Transverse colon (tissue), 4 donors: ENCODE measurements at regions not wholly inside any gene's neighbourhood (a gene's known extent, or its start where the extent isn't known, plus 50 kb on each side); places are given as distances from the start of the nearest gene placed in this dataset.
"Not testable (repeated sequence)": the region's sequence is repeated elsewhere in the genome, so short reads cannot be mapped to it uniquely, and the experiment has no call there.

Source experiments
- DNase-seq: peaks from one replicate; pipeline ENCODE4 v3.0.0-alpha.2; 2019
- H3K27ac ChIP-seq, 4 donors: fragments of 200-600 bp; sonication (generic); 2 replicates each; pipeline ENCODE4 v1.5.1; 2016 to 2018; ENCODE audit warnings: inconsistent platforms in 4 of 4
- H3K27me3 ChIP-seq: fragments of 200-600 bp; sonication (generic); 2 replicates; pipeline ENCODE4 v1.5.1; 2017; ENCODE audit warnings: inconsistent platforms
- H3K36me3 ChIP-seq, 4 donors: fragments of 200-600 bp; sonication (generic); 2 replicates each; pipeline ENCODE4 v1.5.1; 2017 to 2019; ENCODE audit warnings: inconsistent platforms in 4 of 4
- H3K4me1 ChIP-seq, 4 donors: fragments of 200-600 bp; sonication (generic); 2 replicates each; pipeline ENCODE4 v1.5.1; 2017 to 2020; ENCODE audit warnings: inconsistent platforms in 4 of 4
- H3K4me3 ChIP-seq, 4 donors: fragments of 200-600 bp; sonication (generic); 1 replicate in 1 of 4; 2 replicates in 3 of 4; pipeline versions ENCODE4 v1.5.1 to v1.6.1; 2017 to 2019; ENCODE audit warnings: inconsistent platforms in 4 of 4
- H3K9me3 ChIP-seq, 2 donors: fragments of 200-600 bp; sonication (generic); 2 replicates each; pipeline ENCODE4 v1.5.1; 2017 to 2019; ENCODE audit warnings: inconsistent platforms in 2 of 2
- EP300 ChIP-seq: sonication (generic); formaldehyde crosslinking; IDR thresholded peaks from one replicate; pipeline ENCODE4 v1.6.1; 2017; ENCODE audit warnings: antibody characterized with exemption, low read depth
- POLR2A ChIP-seq: fragments of 450-650 bp; IDR thresholded peaks from one replicate; pipeline ENCODE4 v1.6.1; 2016; ENCODE audit warnings: antibody characterized with exemption, mild to moderate bottlenecking, moderate library complexity
- POLR2AphosphoS5 ChIP-seq, 3 donors: sonication (generic); formaldehyde crosslinking; IDR thresholded peaks; one replicate each; pipeline ENCODE4 v1.6.1; 2016; ENCODE audit warnings: antibody characterized with exemption in 3 of 3
- WGBS, 2 donors: methylation state at CpG; one replicate each; pipeline ENCODE4 v1.1.5; 2018; ENCODE audit warnings: low coverage in 1 of 2; 5-methylcytosine and 5-hydroxymethylcytosine counted together
- in situ Hi-C, 4 donors: fragments of 200-750 bp; cut with MboI; loops; one replicate each; pipeline versions ENCODE4 v1.15.0 to v1.15.1; 2017; ENCODE audit warnings: low sequenced_read_pairs in 3 of 4, low pct_ligation_motif_present in 1 of 4, low pct_unique_long_range_greater_than_20kb in 1 of 4
- intact Hi-C: fragments of 100-400 bp; cut with DNase I; formaldehyde crosslinking; loops from one replicate; pipeline ENCODE4 v1.15.1; 2023; ENCODE audit warnings: low total_unique reads
- TF ChIP-seq, protein P1 (sequence below), 5 experiments: fragments of 200-600 bp in 3 of 5; fragments of 450-650 bp in 2 of 5; sonication (generic) in 3 of 5; IDR thresholded peaks; 1 replicate in 2 of 5; 2 replicates in 3 of 5; pipeline ENCODE4 v1.5.1; 2016 to 2017; ENCODE audit warnings: antibody characterized with exemption in 5 of 5, inconsistent platforms in 3 of 5, mild to moderate bottlenecking in 2 of 5, moderate library complexity in 1 of 5

- no peak overlapping the region for H3K4me3 ChIP-seq
- peaks cover 0 to 10% (median 0%) of the 10 kb centered on the region in 4 donors for H3K4me1 ChIP-seq
- intact Hi-C loops (no loop called here), in situ Hi-C loops (no loop called here)
- H3K27ac ChIP-seq = no peak overlapping the region
- H3K36me3 ChIP-seq = no peaks in the 10 kb centered on the region
- no peak for DNase-seq
- no peaks in the 10 kb centered on the region for H3K27me3 ChIP-seq
- no peaks in the 10 kb centered on the region for H3K9me3 ChIP-seq
- TF ChIP-seq POLR2AphosphoS5 (IDR thresholded peaks at IDR 0.05) (no peak), EP300 (no peak), POLR2A (no peak)
- TF ChIP-seq, protein P1, sequence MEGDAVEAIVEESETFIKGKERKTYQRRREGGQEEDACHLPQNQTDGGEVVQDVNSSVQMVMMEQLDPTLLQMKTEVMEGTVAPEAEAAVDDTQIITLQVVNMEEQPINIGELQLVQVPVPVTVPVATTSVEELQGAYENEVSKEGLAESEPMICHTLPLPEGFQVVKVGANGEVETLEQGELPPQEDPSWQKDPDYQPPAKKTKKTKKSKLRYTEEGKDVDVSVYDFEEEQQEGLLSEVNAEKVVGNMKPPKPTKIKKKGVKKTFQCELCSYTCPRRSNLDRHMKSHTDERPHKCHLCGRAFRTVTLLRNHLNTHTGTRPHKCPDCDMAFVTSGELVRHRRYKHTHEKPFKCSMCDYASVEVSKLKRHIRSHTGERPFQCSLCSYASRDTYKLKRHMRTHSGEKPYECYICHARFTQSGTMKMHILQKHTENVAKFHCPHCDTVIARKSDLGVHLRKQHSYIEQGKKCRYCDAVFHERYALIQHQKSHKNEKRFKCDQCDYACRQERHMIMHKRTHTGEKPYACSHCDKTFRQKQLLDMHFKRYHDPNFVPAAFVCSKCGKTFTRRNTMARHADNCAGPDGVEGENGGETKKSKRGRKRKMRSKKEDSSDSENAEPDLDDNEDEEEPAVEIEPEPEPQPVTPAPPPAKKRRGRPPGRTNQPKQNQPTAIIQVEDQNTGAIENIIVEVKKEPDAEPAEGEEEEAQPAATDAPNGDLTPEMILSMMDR (IDR thresholded peaks at IDR 0.05) = no peak
Observed at GRCh38 chr12:92412856-92413255, 267.2 kb upstream of the BTG1 start.

GRCh38 chr12:92411687-92412086 lies 266.0 kb upstream of the BTG1 start:
- H3K27me3 ChIP-seq = no peaks in the 10 kb centered on the region
- no peaks in the 10 kb centered on the region for H3K36me3 ChIP-seq
- DNase-seq = no peak
- no peak overlapping the region for H3K4me3 ChIP-seq
- 60 to 82% methylated on average over 2 of the region's 2 CpGs for WGBS, 2 donors
- TF ChIP-seq EP300 = no peak
- no peak for TF ChIP-seq POLR2AphosphoS5 (IDR thresholded peaks at IDR 0.05)
- no peak for TF ChIP-seq POLR2A
- TF ChIP-seq, protein P1 (IDR thresholded peaks at IDR 0.05) = no peak
- intact Hi-C loops (no loop called here), in situ Hi-C loops (no loop called here)
- no peak overlapping the region for H3K27ac ChIP-seq
- H3K9me3 ChIP-seq = no peaks in the 10 kb centered on the region
- peaks cover 0 to 10% (median 0%) of the 10 kb centered on the region in 4 donors for H3K4me1 ChIP-seq

GRCh38 chr12:92408072-92408900 lies 262.6 kb upstream of the BTG1 start:
- Histone ChIP-seq H3K4me1 (peaks cover 0 to 4% (median under 1%) of the 10 kb centered on the region in 4 donors), H3K36me3 (no peaks in the 10 kb centered on the region), H3K9me3 (no peaks in the 10 kb centered on the region), H3K4me3 (no peak overlapping the region), H3K27ac (no peak overlapping the region), H3K27me3 (no peaks in the 10 kb centered on the region)
- TF ChIP-seq, protein P1 (IDR thresholded peaks at IDR 0.05) = peak; percentile 31 to 56 (median 41)
- no peak for TF ChIP-seq POLR2A
- peak; percentile 56 for DNase-seq
- in situ Hi-C loops = no loop called here
- intact Hi-C loops = no loop called here

- H3K27ac ChIP-seq, in situ Hi-C loops, H3K27me3 ChIP-seq, DNase-seq, H3K4me3 ChIP-seq, H3K9me3 ChIP-seq, intact Hi-C loops, H3K36me3 ChIP-seq: not testable (repeated sequence)
- peaks cover 0 to 12% (median 2%) of the 10 kb centered on the region in 4 donors for H3K4me1 ChIP-seq
- 98% methylated on average over 40 of the region's 40 CpGs; no CpG with 5 or more reads in 1 of the 2 donors for WGBS, 2 donors
Observed at GRCh38 chr12:92406404-92407070, 260.9 kb upstream of the BTG1 start.

DNA sequence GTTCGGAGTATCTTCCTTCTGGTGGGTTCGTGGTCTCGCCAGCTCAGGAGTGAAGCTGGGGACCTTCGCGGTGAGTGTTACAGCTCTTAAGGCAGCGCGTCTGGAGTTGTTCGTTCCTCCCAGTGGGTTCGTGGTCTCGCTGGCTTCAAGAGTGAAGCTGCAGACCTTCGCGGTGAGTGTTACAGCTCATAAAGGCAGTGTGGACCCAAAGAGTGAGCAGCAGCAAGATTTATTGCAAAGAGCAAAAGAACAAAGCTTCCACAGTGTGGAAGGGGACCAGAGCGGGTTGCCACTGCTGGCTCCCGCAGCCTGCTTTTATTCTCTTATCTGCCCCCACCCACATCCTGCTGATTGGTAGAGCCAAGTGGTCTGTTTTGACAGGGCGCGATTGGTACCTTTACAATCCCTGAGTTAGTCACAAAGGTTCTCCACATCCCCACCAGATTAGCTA lies 260.2 kb upstream of the BTG1 start:
- DNase-seq, intact Hi-C loops, H3K36me3 ChIP-seq, H3K4me3 ChIP-seq, H3K9me3 ChIP-seq, H3K27ac ChIP-seq, H3K27me3 ChIP-seq, in situ Hi-C loops: not testable (repeated sequence)
- WGBS, 2 donors = 91 to 96% methylated on average over 7 to 16 of the region's 16 CpGs
- peaks cover 0 to 12% (median 2%) of the 10 kb centered on the region in 4 donors for H3K4me1 ChIP-seq
